ENCODE measurements at regions not wholly inside any gene's neighbourhood (a gene's known extent, or its start where the extent isn't known, plus 50 kb on each side); places are given as distances from the start of the nearest gene placed in this dataset.
"Not testable (repeated sequence)": the region's sequence is repeated elsewhere in the genome, so short reads cannot be mapped to it uniquely, and the experiment has no call there.

DNA sequence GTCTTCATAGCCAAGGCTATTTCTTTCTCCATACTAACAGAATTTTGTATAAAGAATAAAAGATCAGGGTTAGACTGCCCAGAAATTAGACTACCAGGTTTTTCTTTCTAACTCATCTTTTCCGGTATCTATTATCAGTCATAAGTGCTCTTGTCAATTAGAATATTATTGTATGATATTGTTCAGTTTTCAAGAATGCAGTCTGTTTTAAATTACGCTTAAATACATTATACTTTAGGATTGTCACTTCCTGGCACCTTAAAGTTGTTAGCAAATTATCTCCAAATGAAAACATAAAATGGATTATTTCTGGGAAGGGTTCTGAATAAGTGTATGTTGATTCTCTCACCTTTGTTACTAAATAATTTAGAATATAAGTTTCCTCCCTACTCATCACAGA is 497.2 kb downstream of the IGSF11 start:
- no CpG with 5 or more reads among the region's 2 CpGs for WGBS (ENCODE audit: extremely low coverage, insufficient coverage, low lambda C conversion rate)
- no peaks in the 10 kb centered on the region for H3K36me3 ChIP-seq (ENCODE audit: control insufficient read depth, insufficient read depth, low read length)
- H3K4me2 ChIP-seq (ENCODE audit: low read length): no peak overlapping the region
- no peaks in the 10 kb centered on the region for H3K79me2 ChIP-seq (ENCODE audit: control insufficient read depth, insufficient read depth, low read length)
- no peaks in the 10 kb centered on the region for H3K79me1 ChIP-seq (ENCODE audit: low read length)
- H3K4me3 ChIP-seq (ENCODE audit: low read length): no peak overlapping the region
- H3K4me1 ChIP-seq (ENCODE audit: control insufficient read depth, low read depth, low read length): no peaks in the 10 kb centered on the region
- no peak overlapping the region for H2BK15ac ChIP-seq (replicated peaks; ENCODE audit: low read depth)
- H4K5ac ChIP-seq (ENCODE audit: low read length): no peak overlapping the region
- H4K8ac ChIP-seq (ENCODE audit: low read depth, low read length): no peak overlapping the region
- no peak overlapping the region for H3K4ac ChIP-seq (ENCODE audit: low read depth, low read length)
- no peak overlapping the region for H2AK5ac ChIP-seq (ENCODE audit: low read length)
- H3K18ac ChIP-seq (ENCODE audit: low read length): no peak overlapping the region
- H2BK120ac ChIP-seq (ENCODE audit: low read depth, low read length): no peak overlapping the region
- no peaks in the 10 kb centered on the region for H3K27me3 ChIP-seq (ENCODE audit: insufficient read depth, low read length, poor library complexity)
- no peak overlapping the region for H3K56ac ChIP-seq (ENCODE audit: low read length)
- H2BK5ac ChIP-seq (ENCODE audit: low read length): no peak overlapping the region
- no peak overlapping the region for H3K23ac ChIP-seq (ENCODE audit: low read length)
- no peak for DNase-seq
- no peak overlapping the region for H3K27ac ChIP-seq (ENCODE audit: low read depth, low read length)
- H3K9ac ChIP-seq (ENCODE audit: low read length): no peak overlapping the region

DNA sequence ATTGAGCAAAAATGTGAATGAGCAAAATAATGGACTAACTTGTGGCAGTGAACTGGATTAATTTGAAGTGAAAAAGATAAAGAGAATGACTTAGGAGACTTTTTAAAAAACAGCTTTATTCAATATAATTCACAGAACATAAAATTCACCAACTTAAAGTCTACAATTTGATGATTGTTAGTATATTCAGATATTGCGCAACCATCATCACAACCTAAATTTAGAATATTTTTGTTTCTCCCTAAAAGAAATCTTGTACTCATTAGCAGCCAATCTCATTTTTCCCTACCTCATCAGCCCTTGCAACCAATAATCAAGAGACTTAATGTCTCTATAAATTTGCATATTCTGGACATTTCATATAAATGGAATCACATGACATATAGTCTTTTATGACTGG is 496.5 kb downstream of the IGSF11 start:
- H3K79me1 ChIP-seq (ENCODE audit: low read length): no peaks in the 10 kb centered on the region
- H3K4me3 ChIP-seq (ENCODE audit: low read length): no peak overlapping the region
- H2BK5ac ChIP-seq (ENCODE audit: low read length): no peak overlapping the region
- H3K27ac ChIP-seq (ENCODE audit: low read depth, low read length): no peak overlapping the region
- H2AK5ac ChIP-seq (ENCODE audit: low read length): no peak overlapping the region
- H3K9ac ChIP-seq (ENCODE audit: low read length): no peak overlapping the region
- H3K18ac ChIP-seq (ENCODE audit: low read length): no peak overlapping the region
- no peak overlapping the region for H3K23ac ChIP-seq (ENCODE audit: low read length)
- H3K27me3 ChIP-seq (ENCODE audit: insufficient read depth, low read length, poor library complexity): no peaks in the 10 kb centered on the region
- H4K5ac ChIP-seq (ENCODE audit: low read length): no peak overlapping the region
- no peaks in the 10 kb centered on the region for H3K79me2 ChIP-seq (ENCODE audit: control insufficient read depth, insufficient read depth, low read length)
- H3K56ac ChIP-seq (ENCODE audit: low read length): no peak overlapping the region
- no peaks in the 10 kb centered on the region for H3K4me1 ChIP-seq (ENCODE audit: control insufficient read depth, low read depth, low read length)
- no peak overlapping the region for H3K4me2 ChIP-seq (ENCODE audit: low read length)
- no peak overlapping the region for H2BK120ac ChIP-seq (ENCODE audit: low read depth, low read length)
- no peak for DNase-seq
- H4K8ac ChIP-seq (ENCODE audit: low read depth, low read length): no peak overlapping the region
- no peak overlapping the region for H3K4ac ChIP-seq (ENCODE audit: low read depth, low read length)
- no peaks in the 10 kb centered on the region for H3K36me3 ChIP-seq (ENCODE audit: control insufficient read depth, insufficient read depth, low read length)
- no CpG with 5 or more reads among the region's 1 CpG for WGBS (ENCODE audit: extremely low coverage, insufficient coverage, low lambda C conversion rate)
- no peak overlapping the region for H2BK15ac ChIP-seq (replicated peaks; ENCODE audit: low read depth)

GRCh38 chr3:118539820-118540447 is 494.7 kb downstream of the IGSF11 start:
- not testable (repeated sequence) for H3K4ac ChIP-seq (ENCODE audit: low read depth, low read length); H3K79me2 ChIP-seq (ENCODE audit: control insufficient read depth, insufficient read depth, low read length); H2AK5ac ChIP-seq (ENCODE audit: low read length); H3K79me1 ChIP-seq (ENCODE audit: low read length); H2BK5ac ChIP-seq (ENCODE audit: low read length); H3K4me1 ChIP-seq (ENCODE audit: control insufficient read depth, low read depth, low read length); H3K27ac ChIP-seq (ENCODE audit: low read depth, low read length); H3K4me3 ChIP-seq (ENCODE audit: low read length); H3K56ac ChIP-seq (ENCODE audit: low read length); H3K9ac ChIP-seq (ENCODE audit: low read length); H2BK15ac ChIP-seq (replicated peaks; ENCODE audit: low read depth); H3K4me2 ChIP-seq (ENCODE audit: low read length); H2BK120ac ChIP-seq (ENCODE audit: low read depth, low read length); H3K23ac ChIP-seq (ENCODE audit: low read length); DNase-seq; H4K8ac ChIP-seq (ENCODE audit: low read depth, low read length); H3K36me3 ChIP-seq (ENCODE audit: control insufficient read depth, insufficient read depth, low read length); H3K27me3 ChIP-seq (ENCODE audit: insufficient read depth, low read length, poor library complexity); H3K18ac ChIP-seq (ENCODE audit: low read length); H4K5ac ChIP-seq (ENCODE audit: low read length)
- WGBS (ENCODE audit: extremely low coverage, insufficient coverage, low lambda C conversion rate): no CpG with 5 or more reads among the region's 13 CpGs

DNA sequence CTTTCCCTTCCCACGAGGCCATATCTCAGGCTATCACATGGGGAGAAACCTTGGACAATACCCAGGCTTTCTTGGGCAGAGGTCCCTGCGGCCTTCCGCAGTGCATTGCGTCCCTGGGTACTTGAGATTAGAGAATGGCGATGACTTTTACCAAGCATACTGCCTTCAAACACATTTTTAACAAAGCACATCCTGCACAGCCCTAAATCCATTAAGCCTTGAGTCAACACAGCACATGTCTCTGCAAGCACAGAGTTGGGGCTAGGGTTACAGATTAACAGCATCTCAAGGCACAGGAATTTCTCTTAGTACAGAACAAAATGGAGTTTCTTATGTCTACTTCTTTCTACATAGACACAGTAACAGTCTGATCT is 494.2 kb downstream of the IGSF11 start:
- H2BK5ac ChIP-seq (ENCODE audit: low read length); H3K4ac ChIP-seq (ENCODE audit: low read depth, low read length); H3K9ac ChIP-seq (ENCODE audit: low read length); H4K5ac ChIP-seq (ENCODE audit: low read length); H3K56ac ChIP-seq (ENCODE audit: low read length); DNase-seq; H2BK120ac ChIP-seq (ENCODE audit: low read depth, low read length); H3K18ac ChIP-seq (ENCODE audit: low read length); H3K4me1 ChIP-seq (ENCODE audit: control insufficient read depth, low read depth, low read length); H2BK15ac ChIP-seq (replicated peaks; ENCODE audit: low read depth); H3K27ac ChIP-seq (ENCODE audit: low read depth, low read length); H3K23ac ChIP-seq (ENCODE audit: low read length); H4K8ac ChIP-seq (ENCODE audit: low read depth, low read length); H3K79me1 ChIP-seq (ENCODE audit: low read length); H3K36me3 ChIP-seq (ENCODE audit: control insufficient read depth, insufficient read depth, low read length); H3K4me3 ChIP-seq (ENCODE audit: low read length); H2AK5ac ChIP-seq (ENCODE audit: low read length); H3K27me3 ChIP-seq (ENCODE audit: insufficient read depth, low read length, poor library complexity); H3K4me2 ChIP-seq (ENCODE audit: low read length); H3K79me2 ChIP-seq (ENCODE audit: control insufficient read depth, insufficient read depth, low read length): not testable (repeated sequence)
- WGBS (ENCODE audit: extremely low coverage, insufficient coverage, low lambda C conversion rate): no CpG with 5 or more reads among the region's 5 CpGs

DNA sequence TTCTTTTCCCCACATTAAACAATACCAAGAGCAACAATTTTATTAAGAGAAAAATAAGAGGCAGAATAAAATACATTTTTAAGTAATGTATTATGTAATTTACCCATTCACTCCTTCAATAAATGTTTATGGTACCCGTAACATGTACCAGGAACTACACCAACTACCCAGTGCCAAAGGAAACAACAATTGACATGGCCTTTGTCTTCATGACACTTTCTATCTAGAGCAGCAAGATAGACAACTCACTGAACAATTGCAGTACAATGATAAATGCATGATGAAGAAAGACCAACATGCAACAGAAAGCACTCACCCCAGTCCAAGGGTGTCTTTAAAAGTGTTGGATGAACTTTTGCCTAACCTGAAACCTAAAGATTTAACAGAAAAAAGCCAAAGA is 493.8 kb downstream of the IGSF11 start:
- H2BK120ac ChIP-seq (ENCODE audit: low read depth, low read length): no peak overlapping the region
- H4K5ac ChIP-seq (ENCODE audit: low read length): no peak overlapping the region
- H3K4me2 ChIP-seq (ENCODE audit: low read length): no peak overlapping the region
- DNase-seq: no peak
- no peak overlapping the region for H3K27ac ChIP-seq (ENCODE audit: low read depth, low read length)
- H3K79me2 ChIP-seq (ENCODE audit: control insufficient read depth, insufficient read depth, low read length): no peaks in the 10 kb centered on the region
- no peaks in the 10 kb centered on the region for H3K79me1 ChIP-seq (ENCODE audit: low read length)
- H3K4me1 ChIP-seq (ENCODE audit: control insufficient read depth, low read depth, low read length): no peaks in the 10 kb centered on the region
- no peak overlapping the region for H2BK5ac ChIP-seq (ENCODE audit: low read length)
- no peaks in the 10 kb centered on the region for H3K27me3 ChIP-seq (ENCODE audit: insufficient read depth, low read length, poor library complexity)
- H2BK15ac ChIP-seq (replicated peaks; ENCODE audit: low read depth): no peak overlapping the region
- no peak overlapping the region for H3K18ac ChIP-seq (ENCODE audit: low read length)
- no peak overlapping the region for H3K4ac ChIP-seq (ENCODE audit: low read depth, low read length)
- H3K23ac ChIP-seq (ENCODE audit: low read length): no peak overlapping the region
- H3K36me3 ChIP-seq (ENCODE audit: control insufficient read depth, insufficient read depth, low read length): no peaks in the 10 kb centered on the region
- no peak overlapping the region for H3K4me3 ChIP-seq (ENCODE audit: low read length)
- H3K56ac ChIP-seq (ENCODE audit: low read length): no peak overlapping the region
- no peak overlapping the region for H3K9ac ChIP-seq (ENCODE audit: low read length)
- H4K8ac ChIP-seq (ENCODE audit: low read depth, low read length): no peak overlapping the region
- H2AK5ac ChIP-seq (ENCODE audit: low read length): no peak overlapping the region
- no CpG with 5 or more reads among the region's 1 CpG for WGBS (ENCODE audit: extremely low coverage, insufficient coverage, low lambda C conversion rate)

- no peak overlapping the region for H4K8ac ChIP-seq (ENCODE audit: low read depth, low read length)
- H2BK5ac ChIP-seq (ENCODE audit: low read length): no peak overlapping the region
- H3K79me2 ChIP-seq (ENCODE audit: control insufficient read depth, insufficient read depth, low read length): no peaks in the 10 kb centered on the region
- H3K27me3 ChIP-seq (ENCODE audit: insufficient read depth, low read length, poor library complexity): no peaks in the 10 kb centered on the region
- no peak overlapping the region for H3K9ac ChIP-seq (ENCODE audit: low read length)
- DNase-seq: no peak
- H3K79me1 ChIP-seq (ENCODE audit: low read length): no peaks in the 10 kb centered on the region
- H2BK15ac ChIP-seq (replicated peaks; ENCODE audit: low read depth): no peak overlapping the region
- no peak overlapping the region for H3K27ac ChIP-seq (ENCODE audit: low read depth, low read length)
- H3K4ac ChIP-seq (ENCODE audit: low read depth, low read length): no peak overlapping the region
- H3K36me3 ChIP-seq (ENCODE audit: control insufficient read depth, insufficient read depth, low read length): no peaks in the 10 kb centered on the region
- no peak overlapping the region for H2BK120ac ChIP-seq (ENCODE audit: low read depth, low read length)
- no CpG with 5 or more reads among the region's 2 CpGs for WGBS (ENCODE audit: extremely low coverage, insufficient coverage, low lambda C conversion rate)
- no peak overlapping the region for H3K4me3 ChIP-seq (ENCODE audit: low read length)
- no peaks in the 10 kb centered on the region for H3K4me1 ChIP-seq (ENCODE audit: control insufficient read depth, low read depth, low read length)
- H2AK5ac ChIP-seq (ENCODE audit: low read length): no peak overlapping the region
- H4K5ac ChIP-seq (ENCODE audit: low read length): no peak overlapping the region
- no peak overlapping the region for H3K23ac ChIP-seq (ENCODE audit: low read length)
- no peak overlapping the region for H3K4me2 ChIP-seq (ENCODE audit: low read length)
- no peak overlapping the region for H3K56ac ChIP-seq (ENCODE audit: low read length)
- H3K18ac ChIP-seq (ENCODE audit: low read length): no peak overlapping the region
Measured at GRCh38 chr3:118541796-118542195, 492.9 kb downstream of the IGSF11 start.

Measured in mesendoderm (in vitro differentiated cells).